Activated CD4-positive, alpha-beta T cell treated with anti-CD3 and anti-CD28 coated beads, Interleukin-2, amount 10 ng/mL, durations not matched to agents 7 days and 5 days (primary cell): ENCODE measurements at regions not wholly inside any gene's neighbourhood (a gene's known extent, or its start where the extent isn't known, plus 50 kb on each side); places are given as distances from the start of the nearest gene placed in this dataset.

Experiments used
- CTCF ChIA-PET: fragments of 350-600 bp; sonication (Branson Sonifier 250); formaldehyde crosslinking; loops from one replicate; lab custom pipeline; 2021; ENCODE audit warnings: antibody characterized with exemption; lab: Charles Lee
- POLR2A ChIA-PET: fragments of 350-600 bp; sonication (Branson Sonifier 250); formaldehyde crosslinking; loops from one replicate; lab custom pipeline; 2021; ENCODE audit warnings: antibody characterized with exemption; lab: Charles Lee
- DNase-seq: peaks from one replicate; pipeline ENCODE4 v3.0.0-alpha.2; 2020
- H3K27ac Mint-ChIP-seq: one replicate; pipeline ENCODE4 v1.8.0; 2021; ENCODE audit warnings: mild to moderate bottlenecking, moderate library complexity, mixed read lengths
- H3K27me3 Mint-ChIP-seq: one replicate; pipeline ENCODE4 v1.8.0; 2021; ENCODE audit warnings: mixed read lengths
- H3K36me3 Mint-ChIP-seq: one replicate; pipeline ENCODE4 v1.8.0; 2021; ENCODE audit warnings: low read depth, mixed read lengths
- H3K4me1 Mint-ChIP-seq: one replicate; pipeline ENCODE4 v1.8.0; 2021; ENCODE audit warnings: mixed read lengths
- H3K4me3 Mint-ChIP-seq: one replicate; pipeline ENCODE4 v1.8.0; 2021; ENCODE audit warnings: mild to moderate bottlenecking, moderate library complexity, mixed read lengths
- H3K9me3 Mint-ChIP-seq: one replicate; pipeline ENCODE4 v1.8.0; 2021; ENCODE audit warnings: mixed read lengths

DNA sequence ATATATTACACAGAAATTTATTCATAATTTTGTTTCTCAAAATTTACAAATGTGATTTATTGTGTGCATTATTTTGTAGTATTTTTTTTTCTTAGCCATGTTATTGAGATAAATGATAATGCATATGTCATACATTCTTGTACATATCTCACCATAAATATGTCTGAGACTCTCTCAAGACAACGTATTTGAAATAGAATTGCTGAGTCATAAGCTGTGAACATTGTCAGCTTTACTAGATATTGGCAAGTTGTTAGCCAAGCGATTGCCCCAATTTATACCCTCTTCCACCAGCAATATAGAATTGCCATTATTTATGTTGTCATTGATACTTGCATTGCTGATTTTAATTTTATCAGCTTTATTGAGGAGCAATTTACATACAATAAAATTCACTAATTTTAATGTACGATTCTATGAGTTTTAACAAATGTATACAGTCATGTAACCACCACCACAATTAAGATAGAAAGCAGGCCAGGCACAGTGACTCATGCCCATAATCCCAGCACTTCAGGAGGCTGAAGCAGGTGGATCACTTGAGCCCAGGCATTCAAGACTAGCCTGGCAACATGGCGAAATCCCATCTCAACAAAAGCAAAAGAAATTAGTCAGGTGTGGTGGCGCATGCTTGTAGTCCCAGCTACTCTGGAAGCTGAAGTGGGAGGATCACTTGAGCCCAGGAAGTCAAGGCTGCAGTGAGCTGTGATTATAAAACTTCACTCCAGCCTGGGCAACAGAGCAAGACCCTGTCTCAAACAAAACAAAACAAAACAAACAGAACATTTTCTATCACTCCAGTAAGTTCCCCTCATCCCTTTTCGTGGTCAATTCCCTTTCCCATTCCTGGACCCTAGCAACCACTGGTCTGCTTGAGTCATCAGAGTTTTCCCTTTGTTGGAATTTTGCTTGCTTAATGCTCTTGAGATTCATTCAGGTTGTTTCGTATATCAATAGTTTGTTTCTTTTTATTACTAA lies 373.1 kb downstream of the MFSD1 start:
- DNase-seq: no peak
- no peaks in the 10 kb centered on the region for H3K4me1 Mint-ChIP-seq
- no peak overlapping the region for H3K27ac Mint-ChIP-seq
- CTCF ChIA-PET: no interaction called here
- H3K27me3 Mint-ChIP-seq: no peaks in the 10 kb centered on the region
- no peaks in the 10 kb centered on the region for H3K36me3 Mint-ChIP-seq
- POLR2A ChIA-PET: no interaction called here
- H3K9me3 Mint-ChIP-seq: no peaks in the 10 kb centered on the region
- no peak overlapping the region for H3K4me3 Mint-ChIP-seq

DNA sequence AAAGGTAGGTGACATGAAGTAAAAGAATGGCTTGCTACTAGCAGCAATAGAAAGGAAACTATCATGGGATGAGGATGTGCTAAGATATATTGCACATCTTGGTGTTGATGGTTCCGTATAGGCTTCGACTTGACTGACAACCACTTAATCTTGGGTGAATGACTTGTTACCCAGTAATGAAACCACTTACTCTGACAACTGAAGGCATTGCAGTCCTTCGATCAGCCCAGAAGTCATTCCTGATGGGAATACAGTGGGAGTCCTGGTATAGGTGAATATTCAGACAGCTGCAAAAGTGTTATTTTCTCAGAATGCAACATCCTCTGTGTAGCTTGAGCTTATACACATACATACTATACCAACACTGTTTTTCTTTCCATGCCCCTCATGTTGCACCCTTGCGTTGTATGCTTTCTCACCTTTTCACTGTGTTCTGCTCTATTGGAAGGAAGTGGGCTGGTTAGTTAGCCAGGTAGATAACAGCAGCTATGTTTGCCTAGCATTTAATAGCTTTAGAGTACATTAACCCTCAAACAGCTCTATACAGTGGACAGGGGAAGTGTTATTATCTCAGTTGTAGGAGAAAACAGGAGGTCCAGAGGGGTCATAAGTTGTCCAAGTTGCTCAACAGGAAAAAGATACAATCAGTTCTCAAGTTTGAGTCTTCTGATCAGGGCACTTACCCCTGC lies 376.5 kb downstream of the MFSD1 start:
- no peak overlapping the region for H3K27ac Mint-ChIP-seq
- ChIA-PET CTCF (no interaction called here), POLR2A (no interaction called here)
- no peaks in the 10 kb centered on the region for H3K36me3 Mint-ChIP-seq
- no peaks in the 10 kb centered on the region for H3K4me1 Mint-ChIP-seq
- no peak for DNase-seq
- no peaks in the 10 kb centered on the region for H3K9me3 Mint-ChIP-seq
- H3K27me3 Mint-ChIP-seq: no peaks in the 10 kb centered on the region
- no peak overlapping the region for H3K4me3 Mint-ChIP-seq

DNA sequence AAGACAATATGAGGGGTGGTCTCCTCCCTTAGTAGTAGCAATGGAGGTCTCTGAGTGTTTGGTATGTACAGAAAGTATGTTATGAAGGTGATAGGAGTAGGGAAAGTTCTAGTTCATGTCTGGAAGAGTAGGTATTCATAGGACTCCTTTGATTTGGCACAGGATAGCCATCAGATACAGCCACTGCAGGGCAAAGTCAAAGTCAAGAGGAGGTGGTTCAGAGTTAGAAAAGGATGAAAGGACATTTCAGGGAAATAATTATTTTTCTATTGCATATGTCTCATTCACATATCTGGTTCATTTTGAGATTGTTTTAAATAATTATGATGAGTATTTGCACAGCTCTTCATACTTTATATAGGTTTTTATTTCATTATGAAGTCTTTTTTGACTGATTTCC lies 381.1 kb downstream of the MFSD1 start:
- Mint-ChIP-seq H3K36me3 (no peaks in the 10 kb centered on the region), H3K4me1 (no peaks in the 10 kb centered on the region), H3K4me3 (no peak overlapping the region), H3K27me3 (no peaks in the 10 kb centered on the region), H3K9me3 (no peaks in the 10 kb centered on the region), H3K27ac (no peak overlapping the region)
- ChIA-PET CTCF (no interaction called here), POLR2A (no interaction called here)
- no peak for DNase-seq

GRCh38 chr3:159185443-159186050 lies 383.7 kb downstream of the MFSD1 start:
- H3K36me3 Mint-ChIP-seq: no peaks in the 10 kb centered on the region
- no peak overlapping the region for H3K27ac Mint-ChIP-seq
- ChIA-PET CTCF (no interaction called here), POLR2A (no interaction called here)
- DNase-seq: no peak
- H3K4me3 Mint-ChIP-seq: no peak overlapping the region
- no peaks in the 10 kb centered on the region for H3K27me3 Mint-ChIP-seq
- no peaks in the 10 kb centered on the region for H3K4me1 Mint-ChIP-seq
- no peaks in the 10 kb centered on the region for H3K9me3 Mint-ChIP-seq

- DNase-seq: no peak
- no peak overlapping the region for H3K27ac Mint-ChIP-seq
- H3K36me3 Mint-ChIP-seq: no peaks in the 10 kb centered on the region
- no peak overlapping the region for H3K4me3 Mint-ChIP-seq
- ChIA-PET POLR2A (no interaction called here), CTCF (no interaction called here)
- no peaks in the 10 kb centered on the region for H3K9me3 Mint-ChIP-seq
- no peaks in the 10 kb centered on the region for H3K27me3 Mint-ChIP-seq
- no peaks in the 10 kb centered on the region for H3K4me1 Mint-ChIP-seq
These were observed 384.7 kb downstream of the MFSD1 start for GRCh38 chr3:159186581-159186980.

DNA sequence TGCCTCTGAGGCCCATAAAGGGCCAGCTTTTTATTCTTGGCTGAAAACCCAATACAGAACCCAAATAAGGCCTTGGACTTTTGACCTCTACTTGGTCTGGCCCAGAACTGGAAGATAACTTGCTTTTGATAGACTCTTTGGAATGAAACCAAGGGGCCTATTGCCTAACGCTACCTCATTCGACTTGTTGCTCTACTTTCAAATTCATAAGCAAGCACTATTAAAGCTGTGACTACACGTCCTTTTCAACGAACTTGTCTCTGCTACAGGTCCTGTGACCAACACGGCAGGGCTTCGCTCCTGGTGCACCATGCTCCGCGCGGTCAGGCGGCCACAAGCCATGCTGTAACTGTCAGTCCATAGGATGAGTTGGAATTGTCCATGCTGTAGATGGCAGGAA lies 385.4 kb downstream of the MFSD1 start:
- ChIA-PET POLR2A (no interaction called here), CTCF (no interaction called here)
- Mint-ChIP-seq H3K27me3 (no peaks in the 10 kb centered on the region), H3K36me3 (no peaks in the 10 kb centered on the region), H3K27ac (no peak overlapping the region), H3K9me3 (no peaks in the 10 kb centered on the region), H3K4me3 (no peak overlapping the region), H3K4me1 (no peaks in the 10 kb centered on the region)
- no peak for DNase-seq

- H3K4me3 Mint-ChIP-seq: no peak overlapping the region
- no peaks in the 10 kb centered on the region for H3K36me3 Mint-ChIP-seq
- ChIA-PET CTCF (no interaction called here), POLR2A (no interaction called here)
- H3K27ac Mint-ChIP-seq: no peak overlapping the region
- H3K27me3 Mint-ChIP-seq: no peaks in the 10 kb centered on the region
- H3K9me3 Mint-ChIP-seq: no peaks in the 10 kb centered on the region
- H3K4me1 Mint-ChIP-seq: no peaks in the 10 kb centered on the region
- no peak for DNase-seq
These were observed 385.9 kb downstream of the MFSD1 start for GRCh38 chr3:159187706-159188105.

DNA sequence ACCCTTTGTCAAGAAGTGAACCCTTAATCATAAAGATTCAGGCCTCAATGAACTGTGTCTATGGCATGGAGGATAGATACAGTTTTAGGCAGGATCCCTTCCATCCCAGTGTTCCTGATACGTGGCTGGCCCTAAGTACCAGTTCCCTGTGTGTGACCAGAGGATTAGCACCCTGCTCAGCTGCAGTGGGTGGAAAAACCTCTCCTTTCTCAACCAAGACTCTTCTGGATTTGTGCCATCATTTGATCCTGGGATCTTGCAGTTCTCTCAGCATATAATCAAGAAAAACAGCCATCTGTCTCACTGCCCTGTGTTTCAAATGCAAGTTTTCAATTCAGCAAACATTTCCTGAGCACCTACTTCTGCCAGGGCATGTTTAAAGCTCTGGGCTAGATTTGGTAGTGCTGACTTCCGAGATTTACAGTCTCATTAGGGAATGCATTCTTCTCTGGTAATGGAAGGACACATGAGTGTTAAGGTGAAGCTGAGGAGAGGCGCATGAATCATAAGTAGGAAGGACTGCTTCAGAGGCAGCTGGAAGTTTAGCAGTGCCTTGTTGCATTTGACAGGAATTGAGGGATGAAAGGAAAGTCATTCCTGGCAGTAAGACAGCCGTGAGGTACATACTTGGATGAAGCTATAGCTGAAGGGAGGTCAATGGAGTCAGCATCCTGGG lies 388.3 kb downstream of the MFSD1 start:
- POLR2A ChIA-PET: no interaction called here

GRCh38 chr3:159191447-159191846 lies 389.6 kb downstream of the MFSD1 start:
- no peaks in the 10 kb centered on the region for H3K36me3 Mint-ChIP-seq
- no peak overlapping the region for H3K4me3 Mint-ChIP-seq
- no peaks in the 10 kb centered on the region for H3K27me3 Mint-ChIP-seq
- POLR2A ChIA-PET: no interaction called here
- no peak for DNase-seq
- CTCF ChIA-PET: no interaction called here
- H3K9me3 Mint-ChIP-seq: no peaks in the 10 kb centered on the region
- no peak overlapping the region for H3K27ac Mint-ChIP-seq
- H3K4me1 Mint-ChIP-seq: no peaks in the 10 kb centered on the region

More for the DNA sequence above, 388.3 kb downstream of the MFSD1 start:
- CTCF ChIA-PET: no interaction called here
- no peaks in the 10 kb centered on the region for H3K27me3 Mint-ChIP-seq
- no peak overlapping the region for H3K27ac Mint-ChIP-seq
- no peak overlapping the region for H3K4me3 Mint-ChIP-seq
- H3K4me1 Mint-ChIP-seq: no peaks in the 10 kb centered on the region
- H3K9me3 Mint-ChIP-seq: no peaks in the 10 kb centered on the region
- DNase-seq: no peak
- no peaks in the 10 kb centered on the region for H3K36me3 Mint-ChIP-seq

DNA sequence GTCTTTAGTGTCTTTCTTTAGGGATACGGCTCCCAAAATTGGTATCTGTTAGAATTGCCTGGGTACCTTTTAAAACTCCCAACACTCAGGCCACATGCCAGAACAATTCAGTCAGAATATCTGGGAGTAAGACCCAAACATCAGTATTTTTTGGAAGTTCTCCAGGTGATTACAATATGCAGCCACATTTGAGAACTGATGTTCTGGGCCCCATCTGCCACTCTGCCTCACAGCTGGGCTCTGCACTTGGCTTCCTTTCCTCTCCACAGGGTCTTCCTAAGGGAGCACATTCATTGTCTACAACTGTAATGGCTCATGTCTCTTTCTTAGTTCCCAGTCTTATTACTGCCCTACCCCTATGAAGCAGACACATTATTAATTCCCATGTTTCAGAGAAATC lies 394.5 kb downstream of the MFSD1 start:
- peaks cover 2% of the 10 kb centered on the region for H3K9me3 Mint-ChIP-seq
- CTCF ChIA-PET: no interaction called here
- no peaks in the 10 kb centered on the region for H3K36me3 Mint-ChIP-seq
- no peak overlapping the region for H3K27ac Mint-ChIP-seq
- DNase-seq: no peak
- POLR2A ChIA-PET: no interaction called here
- no peaks in the 10 kb centered on the region for H3K27me3 Mint-ChIP-seq
- no peaks in the 10 kb centered on the region for H3K4me1 Mint-ChIP-seq
- H3K4me3 Mint-ChIP-seq: no peak overlapping the region

- Mint-ChIP-seq H3K36me3 (no peaks in the 10 kb centered on the region), H3K9me3 (peaks cover 2% of the 10 kb centered on the region), H3K27ac (no peak overlapping the region), H3K4me3 (no peak overlapping the region), H3K27me3 (no peaks in the 10 kb centered on the region), H3K4me1 (no peaks in the 10 kb centered on the region)
- ChIA-PET CTCF (no interaction called here), POLR2A (no interaction called here)
- DNase-seq: no peak
These were observed 398.3 kb downstream of the MFSD1 start for GRCh38 chr3:159200176-159200575.

DNA sequence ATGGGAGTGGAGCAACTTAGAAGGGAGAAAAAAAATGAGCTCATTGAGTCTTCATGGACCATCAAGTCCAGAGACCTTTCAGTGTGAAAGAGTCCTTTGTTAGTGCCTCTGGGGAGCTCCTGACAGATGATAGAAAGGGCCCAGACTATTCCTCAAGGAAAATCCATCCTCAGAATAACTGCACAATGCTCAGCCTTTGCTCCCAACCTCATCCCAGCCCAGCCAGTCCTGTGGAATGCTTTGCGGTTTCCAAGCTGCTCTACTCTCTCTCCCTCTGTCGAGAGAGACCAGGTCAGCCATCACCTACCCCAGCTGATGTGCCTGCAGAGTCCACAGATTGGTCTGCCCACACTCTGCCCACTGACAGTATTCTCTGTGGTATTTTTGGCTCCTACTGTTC lies 406.2 kb downstream of the MFSD1 start:
- Mint-ChIP-seq H3K27me3 (no peaks in the 10 kb centered on the region), H3K4me3 (no peak overlapping the region), H3K9me3 (peaks cover 3% of the 10 kb centered on the region), H3K36me3 (no peaks in the 10 kb centered on the region), H3K27ac (no peak overlapping the region), H3K4me1 (no peaks in the 10 kb centered on the region)
- ChIA-PET POLR2A (no interaction called here), CTCF (no interaction called here)
- DNase-seq: no peak

- POLR2A ChIA-PET: no interaction called here
- Mint-ChIP-seq H3K27ac (no peak overlapping the region), H3K4me3 (no peak overlapping the region), H3K27me3 (no peaks in the 10 kb centered on the region), H3K4me1 (no peaks in the 10 kb centered on the region), H3K36me3 (no peaks in the 10 kb centered on the region), H3K9me3 (peaks cover 3% of the 10 kb centered on the region)
- CTCF ChIA-PET: no interaction called here
- DNase-seq: no peak
These were observed 407.6 kb downstream of the MFSD1 start for GRCh38 chr3:159209459-159209858.
